ENCODE measurements at regions not wholly inside any gene's neighbourhood (a gene's known extent, or its start where the extent isn't known, plus 50 kb on each side); places are given as distances from the start of the nearest gene placed in this dataset.

DNA sequence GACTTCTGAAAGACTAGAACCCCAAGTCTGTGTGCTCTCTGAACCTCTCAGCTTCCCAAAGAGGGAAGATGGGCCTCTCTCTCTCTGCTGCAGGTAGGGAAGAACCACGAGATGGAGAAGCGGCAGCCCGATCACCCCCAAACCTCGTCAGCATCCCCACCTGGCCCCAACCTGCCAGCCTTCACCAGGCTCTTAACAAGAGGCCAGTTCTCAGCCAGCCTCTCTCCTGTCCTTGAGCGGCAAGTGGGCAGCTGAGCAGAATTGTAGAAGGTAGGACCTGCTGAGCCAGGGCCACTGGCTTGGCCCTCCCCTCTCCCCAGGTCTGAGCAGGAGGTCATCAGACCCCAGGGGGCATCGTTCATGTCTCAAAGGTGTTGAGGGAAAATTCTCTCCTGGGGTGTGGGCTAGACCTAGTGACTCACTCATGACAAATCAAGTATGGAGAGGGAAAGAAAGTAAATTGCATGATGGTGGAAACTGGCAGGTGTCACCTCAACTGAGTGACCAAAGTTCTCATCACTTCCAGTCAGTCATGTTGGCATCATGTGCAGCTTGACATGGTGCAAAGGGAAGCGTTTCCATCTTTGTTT is 92.0 kb upstream of the GPR26 start:
- TF ChIP-seq, protein P1, sequence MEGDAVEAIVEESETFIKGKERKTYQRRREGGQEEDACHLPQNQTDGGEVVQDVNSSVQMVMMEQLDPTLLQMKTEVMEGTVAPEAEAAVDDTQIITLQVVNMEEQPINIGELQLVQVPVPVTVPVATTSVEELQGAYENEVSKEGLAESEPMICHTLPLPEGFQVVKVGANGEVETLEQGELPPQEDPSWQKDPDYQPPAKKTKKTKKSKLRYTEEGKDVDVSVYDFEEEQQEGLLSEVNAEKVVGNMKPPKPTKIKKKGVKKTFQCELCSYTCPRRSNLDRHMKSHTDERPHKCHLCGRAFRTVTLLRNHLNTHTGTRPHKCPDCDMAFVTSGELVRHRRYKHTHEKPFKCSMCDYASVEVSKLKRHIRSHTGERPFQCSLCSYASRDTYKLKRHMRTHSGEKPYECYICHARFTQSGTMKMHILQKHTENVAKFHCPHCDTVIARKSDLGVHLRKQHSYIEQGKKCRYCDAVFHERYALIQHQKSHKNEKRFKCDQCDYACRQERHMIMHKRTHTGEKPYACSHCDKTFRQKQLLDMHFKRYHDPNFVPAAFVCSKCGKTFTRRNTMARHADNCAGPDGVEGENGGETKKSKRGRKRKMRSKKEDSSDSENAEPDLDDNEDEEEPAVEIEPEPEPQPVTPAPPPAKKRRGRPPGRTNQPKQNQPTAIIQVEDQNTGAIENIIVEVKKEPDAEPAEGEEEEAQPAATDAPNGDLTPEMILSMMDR (conservative IDR thresholded peaks at IDR 0.05), result no peak
- H3K36me3 Mint-ChIP-seq (ENCODE audit: insufficient read depth in 1 of 3, low read depth in 3 of 3), result no peaks in the 10 kb centered on the region; a peak in 1 of 7 replicates
- H3K18ac ChIP-seq (ENCODE audit: insufficient read length, low read depth, low read length), result no peak overlapping the region
- H2AK5ac ChIP-seq (ENCODE audit: insufficient read length, low read length), result no peak overlapping the region
- H3K27me3 ChIP-seq (ENCODE audit: insufficient read depth, low read length), result no peaks in the 10 kb centered on the region
- no peak overlapping the region for H2AFZ ChIP-seq (ENCODE audit: low read length)
- no peaks in the 10 kb centered on the region for H3K4me1 ChIP-seq (ENCODE audit: insufficient read depth, low read length)
- no peaks in the 10 kb centered on the region for H3K9me3 Mint-ChIP-seq
- WGBS (ENCODE audit: extremely low coverage, insufficient read length, low lambda C conversion rate), result no CpG with 5 or more reads among the region's 7 CpGs
- H3K27ac Mint-ChIP-seq, result no peak overlapping the region
- H3K23me2 ChIP-seq (ENCODE audit: insufficient read length, low read depth, low read length, poor library complexity, severe bottlenecking), result no peaks in the 10 kb centered on the region
- no peaks in the 10 kb centered on the region for H3K9me3 ChIP-seq (ENCODE audit: control insufficient read depth, low read depth, low read length)
- no peak overlapping the region for H3K4me2 ChIP-seq (ENCODE audit: insufficient read depth, insufficient read length, low read length)
- H3K79me2 ChIP-seq (ENCODE audit: insufficient read depth, low read length), result no peaks in the 10 kb centered on the region
- H3K56ac ChIP-seq (ENCODE audit: insufficient read length, low read depth, low read length), result no peak overlapping the region
- peaks cover 19 to 25% of the 10 kb centered on the region in 2 experiments for H3K4me1 Mint-ChIP-seq
- H2BK5ac ChIP-seq (ENCODE audit: insufficient read length, low read length), result no peak overlapping the region
- no peaks in the 10 kb centered on the region for H4K20me1 ChIP-seq (ENCODE audit: control insufficient read depth, insufficient read depth, insufficient read length)
- no peak overlapping the region for H2BK20ac ChIP-seq (ENCODE audit: low read depth, low read length, poor library complexity, severe bottlenecking)
- no peak overlapping the region for H3T11ph ChIP-seq (ENCODE audit: low read length)
- H3K9ac ChIP-seq (ENCODE audit: extremely low read depth, insufficient read length, low read length), result no peak overlapping the region
- DNase-seq, result peak; percentile 19
- no peak overlapping the region for H3K14ac ChIP-seq (ENCODE audit: insufficient read depth, low read length)
- H4K5ac ChIP-seq (ENCODE audit: insufficient read length, low read depth, low read length), result no peak overlapping the region
- H2BK120ac ChIP-seq (ENCODE audit: low read depth, low read length, poor library complexity, severe bottlenecking), result no peak overlapping the region
- H4K8ac ChIP-seq (replicated peaks; ENCODE audit: insufficient read length, low read depth, low read length), result no peak overlapping the region
- H3K4ac ChIP-seq (ENCODE audit: low read depth, low read length), result no peak overlapping the region
- no peak overlapping the region for H2BK15ac ChIP-seq (ENCODE audit: low read depth, low read length)
- peaks cover 37% of the 10 kb centered on the region for H3K27me3 Mint-ChIP-seq (ENCODE audit: low read depth)
- H3K4me3 Mint-ChIP-seq, result no peak overlapping the region
- no peaks in the 10 kb centered on the region for H3K79me1 ChIP-seq (ENCODE audit: insufficient read depth, low read depth, low read length, poor library complexity, severe bottlenecking)
- H4K91ac ChIP-seq (ENCODE audit: insufficient read length, low read depth, low read length), result no peak overlapping the region
- no peak overlapping the region for H3K23ac ChIP-seq (ENCODE audit: insufficient read length, low read depth, low read length)
- H3K27ac ChIP-seq (ENCODE audit: insufficient read length, low read depth, low read length), result no peak overlapping the region
- H2BK12ac ChIP-seq (ENCODE audit: insufficient read length, low read depth, low read length), result no peak overlapping the region

Data from H9 (cell line).